Lung (tissue), 11 donors: ENCODE measurements at regions not wholly inside any gene's neighbourhood (a gene's known extent, or its start where the extent isn't known, plus 50 kb on each side); places are given as distances from the start of the nearest gene placed in this dataset.

ENCODE experiments used
- ATAC-seq: fragments of 200-7000 bp; cut with Tn5 transposase; one replicate; pipeline ENCODE4 v1.9.1; 2020; ENCODE audit warnings: moderate number of reproducible peaks; ENCODE audit not compliant: insufficient read depth, low FRiP score
- DNase-seq, 3 donors: peaks; one replicate each; pipeline ENCODE4 v3.0.0-alpha.2; 2013 to 2017
- H3K27ac ChIP-seq, 2 donors: one replicate each; pipeline ENCODE4 v1.5.1; 2013; ENCODE audit warnings: mild to moderate bottlenecking in 2 of 2, moderate library complexity in 2 of 2, control low read depth in 1 of 2, inconsistent platforms in 1 of 2, low read depth in 1 of 2, low read length in 1 of 2
- H3K27me3 ChIP-seq, 3 donors: one replicate each; pipeline ENCODE4 v1.5.1; 2013; ENCODE audit warnings: low read length in 2 of 3; ENCODE audit not compliant: control insufficient read depth in 3 of 3, insufficient read depth in 3 of 3
- H3K36me3 ChIP-seq, 4 donors: one replicate each; pipeline ENCODE4 v1.5.1; 2013; ENCODE audit warnings: low read length in 4 of 4, mild to moderate bottlenecking in 1 of 4, moderate library complexity in 1 of 4; ENCODE audit not compliant: control insufficient read depth in 4 of 4, insufficient read depth in 4 of 4
- H3K4me1 ChIP-seq, 5 donors: one replicate each; pipeline ENCODE4 v1.5.1; 2013; ENCODE audit warnings: low read length in 5 of 5, mild to moderate bottlenecking in 2 of 5, moderate library complexity in 1 of 5; ENCODE audit not compliant: control insufficient read depth in 5 of 5, insufficient read depth in 5 of 5
- H3K4me3 ChIP-seq: one replicate; pipeline ENCODE4 v1.5.1; 2013; ENCODE audit warnings: mild to moderate bottlenecking, control low read depth, moderate library complexity
- H3K9ac ChIP-seq, 2 donors: one replicate each; pipeline ENCODE4 v1.5.1; 2013; ENCODE audit warnings: low read length in 2 of 2, control low read depth in 1 of 2; ENCODE audit not compliant: insufficient read depth in 1 of 2
- H3K9me3 ChIP-seq, 4 donors: one replicate each; pipeline ENCODE4 v1.5.1; 2013; ENCODE audit warnings: low read length in 3 of 4, mild to moderate bottlenecking in 1 of 4, moderate library complexity in 1 of 4; ENCODE audit not compliant: control insufficient read depth in 4 of 4, insufficient read depth in 3 of 4
- WGBS, 2 donors: extraction: QIAGEN DNeasy Blood & Tissue Kit; methylation state at CpG; one replicate each; pipeline ENCODE4 v1.1.7; 2013; 5-methylcytosine and 5-hydroxymethylcytosine counted together
- TF ChIP-seq, protein P1 (sequence below): IDR thresholded peaks from 2 replicates; pipeline ENCODE4 v1.5.1; 2012; ENCODE audit warnings: mild to moderate bottlenecking; ENCODE audit errors: control extremely low read depth, extremely low read depth
- donor health status: control.
- donor health status: control.
- donor health status: Bipolar disorder and iron deficiency.
- donor health status: healthy.
- donor health status: DM: yes; HTN: yes; CAD: no.

DNA sequence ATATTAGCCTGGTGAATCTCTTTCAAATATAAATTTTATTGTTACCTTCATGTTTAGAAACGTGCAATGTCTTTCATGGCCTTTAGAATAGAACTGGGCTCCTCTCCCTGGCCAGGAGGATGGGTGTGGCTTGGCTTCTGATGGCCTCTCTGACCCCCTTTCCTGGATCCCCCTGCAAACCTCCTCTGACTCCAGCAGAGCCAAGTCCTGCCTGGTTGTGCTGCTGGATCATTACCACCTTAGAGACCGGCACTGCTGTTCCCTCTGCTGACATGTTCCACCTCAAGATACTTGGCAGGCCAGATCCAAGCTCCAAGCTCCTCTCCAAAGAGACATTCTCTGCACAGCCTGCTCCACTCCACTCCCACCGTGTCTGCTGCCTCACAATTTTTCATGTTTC is 823.8 kb upstream of the HS6ST1 start:
- ATAC-seq (no peak), DNase-seq (peak in 1 of 3 donors; percentile 2)
- no peaks in the 10 kb centered on the region for H3K27me3 ChIP-seq
- H3K9me3 ChIP-seq: peaks cover 0 to 6% (median 0%) of the 10 kb centered on the region in 4 donors
- no peaks in the 10 kb centered on the region for H3K36me3 ChIP-seq
- TF ChIP-seq, protein P1, sequence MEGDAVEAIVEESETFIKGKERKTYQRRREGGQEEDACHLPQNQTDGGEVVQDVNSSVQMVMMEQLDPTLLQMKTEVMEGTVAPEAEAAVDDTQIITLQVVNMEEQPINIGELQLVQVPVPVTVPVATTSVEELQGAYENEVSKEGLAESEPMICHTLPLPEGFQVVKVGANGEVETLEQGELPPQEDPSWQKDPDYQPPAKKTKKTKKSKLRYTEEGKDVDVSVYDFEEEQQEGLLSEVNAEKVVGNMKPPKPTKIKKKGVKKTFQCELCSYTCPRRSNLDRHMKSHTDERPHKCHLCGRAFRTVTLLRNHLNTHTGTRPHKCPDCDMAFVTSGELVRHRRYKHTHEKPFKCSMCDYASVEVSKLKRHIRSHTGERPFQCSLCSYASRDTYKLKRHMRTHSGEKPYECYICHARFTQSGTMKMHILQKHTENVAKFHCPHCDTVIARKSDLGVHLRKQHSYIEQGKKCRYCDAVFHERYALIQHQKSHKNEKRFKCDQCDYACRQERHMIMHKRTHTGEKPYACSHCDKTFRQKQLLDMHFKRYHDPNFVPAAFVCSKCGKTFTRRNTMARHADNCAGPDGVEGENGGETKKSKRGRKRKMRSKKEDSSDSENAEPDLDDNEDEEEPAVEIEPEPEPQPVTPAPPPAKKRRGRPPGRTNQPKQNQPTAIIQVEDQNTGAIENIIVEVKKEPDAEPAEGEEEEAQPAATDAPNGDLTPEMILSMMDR: no peak
- no peak overlapping the region for H3K9ac ChIP-seq
- H3K4me3 ChIP-seq: no peak overlapping the region
- WGBS, 2 donors: 57 to 76% methylated on average over 3 of the region's 3 CpGs
- H3K4me1 ChIP-seq: no peaks in the 10 kb centered on the region
- no peak overlapping the region for H3K27ac ChIP-seq

DNA sequence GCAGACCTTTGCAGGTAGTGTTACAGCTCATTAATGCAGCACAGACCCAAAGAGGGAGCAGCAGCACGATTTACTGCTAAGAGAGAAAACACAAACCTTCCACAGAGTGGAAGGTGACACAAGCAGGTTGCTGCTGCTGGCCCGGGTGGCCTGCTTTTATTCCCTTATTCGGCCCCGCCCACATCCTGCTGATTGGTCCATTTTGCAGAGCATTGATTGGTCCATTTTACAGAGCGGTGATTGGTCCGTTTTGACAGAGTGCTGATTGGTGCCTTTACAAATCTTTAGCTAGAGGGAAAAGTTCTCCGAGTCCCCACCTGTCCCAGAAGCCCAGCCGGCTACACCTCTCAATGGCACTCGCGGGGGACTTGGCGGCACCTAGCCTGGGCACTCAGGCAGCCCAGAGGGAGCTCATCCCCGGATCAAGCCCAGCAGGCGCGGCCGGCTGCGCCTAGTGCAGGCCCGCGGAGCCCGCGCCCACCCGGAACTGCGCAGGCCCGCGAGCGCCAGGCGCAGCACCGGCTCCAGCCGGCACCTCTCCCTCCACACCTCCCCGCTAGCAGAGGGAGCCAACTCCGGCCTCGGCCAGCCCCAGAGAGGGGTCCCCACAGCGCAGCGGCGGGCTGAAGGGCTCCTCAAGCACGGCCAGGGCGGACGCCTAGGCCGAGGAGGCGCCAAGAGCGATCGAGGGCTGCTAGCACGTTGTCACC is 825.6 kb upstream of the HS6ST1 start:
- TF ChIP-seq, protein P1: no peak
- no peak overlapping the region for H3K9ac ChIP-seq
- H3K27me3 ChIP-seq: no peaks in the 10 kb centered on the region
- no peak overlapping the region for H3K27ac ChIP-seq
- peaks cover 0 to 6% (median 0%) of the 10 kb centered on the region in 4 donors for H3K9me3 ChIP-seq
- DNase-seq (no peak), ATAC-seq (no peak)
- H3K4me1 ChIP-seq: no peaks in the 10 kb centered on the region
- 94 to 98% methylated on average over 38 to 42 of the region's 42 CpGs for WGBS, 2 donors
- H3K36me3 ChIP-seq: no peaks in the 10 kb centered on the region
- H3K4me3 ChIP-seq: no peak overlapping the region

DNA sequence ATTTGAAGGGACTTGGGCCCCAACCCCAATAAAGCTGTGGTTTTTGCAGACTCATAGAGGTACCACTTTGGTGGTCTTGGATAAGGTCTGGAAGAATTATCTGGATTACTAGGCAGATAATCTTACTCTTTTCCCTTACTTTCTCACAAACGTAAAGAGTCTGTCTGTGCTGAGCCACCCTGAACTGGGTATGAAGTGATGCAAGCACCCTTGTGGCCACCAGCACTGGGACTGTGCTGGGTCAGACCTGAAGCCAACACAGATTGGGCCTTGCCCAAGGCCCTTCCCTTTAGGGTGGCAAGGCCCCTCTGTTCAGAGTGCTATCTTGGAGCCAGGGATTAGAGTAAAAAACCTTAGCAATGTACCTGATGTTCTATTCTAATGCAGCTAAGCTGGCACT is 827.0 kb upstream of the RAB6C start:
- H3K27ac ChIP-seq: no peak overlapping the region
- H3K9ac ChIP-seq: no peak overlapping the region
- H3K36me3 ChIP-seq: no peaks in the 10 kb centered on the region
- H3K4me3 ChIP-seq: no peak overlapping the region
- ATAC-seq (no peak), DNase-seq (no peak)
- 89 to 96% methylated on average over 1 of the region's 1 CpG for WGBS, 2 donors
- peaks cover 0 to 4% (median 0%) of the 10 kb centered on the region in 4 donors for H3K9me3 ChIP-seq
- TF ChIP-seq, protein P1: no peak
- no peaks in the 10 kb centered on the region for H3K4me1 ChIP-seq
- H3K27me3 ChIP-seq: no peaks in the 10 kb centered on the region

- DNase-seq (peak in 1 of 3 donors; percentile 1), ATAC-seq (no peak)
- Histone ChIP-seq H3K9ac (no peak overlapping the region), H3K9me3 (no peaks in the 10 kb centered on the region), H3K27me3 (no peaks in the 10 kb centered on the region), H3K36me3 (no peaks in the 10 kb centered on the region), H3K27ac (no peak overlapping the region), H3K4me1 (no peaks in the 10 kb centered on the region), H3K4me3 (no peak overlapping the region)
- TF ChIP-seq, protein P1: no peak
- WGBS, 2 donors: 39 to 56% methylated on average over 4 of the region's 4 CpGs
Measured at GRCh38 chr2:129160879-129161278, 818.6 kb upstream of the RAB6C start.
